HL-60 (cell line): ENCODE measurements at regions not wholly inside any gene's neighbourhood (a gene's known extent, or its start where the extent isn't known, plus 50 kb on each side); places are given as distances from the start of the nearest gene placed in this dataset.

Source experiments
- DNase-seq, 2 experiments: peaks; one replicate each; pipeline ENCODE4 v3.0.0-alpha.2; 2010 to 2020; ENCODE audit warnings: low read depth in 1 of 2, low spot score in 1 of 2
- H3K27ac ChIP-seq: fragments of 250-450 bp; sonication (Bioruptor Pico); replicated peaks from 2 replicates; pipeline ENCODE4 v1.5.1; 2020; ENCODE audit warnings: mild to moderate bottlenecking, moderate library complexity
- H3K27me3 ChIP-seq: fragments of 250-450 bp; sonication (Bioruptor Pico); 2 replicates; pipeline ENCODE4 v1.5.1; 2021; ENCODE audit warnings: mild to moderate bottlenecking, moderate library complexity; ENCODE audit not compliant: insufficient read depth, poor library complexity, severe bottlenecking
- H3K4me3 ChIP-seq: replicated peaks from 2 replicates; pipeline ENCODE4 v1.5.1; 2011; ENCODE audit warnings: mild to moderate bottlenecking, control low read depth, low read length; ENCODE audit not compliant: insufficient read depth
- GABPA ChIP-seq: IDR thresholded peaks from 2 replicates; pipeline ENCODE4 v1.6.1; 2012; ENCODE audit warnings: low read depth
- POLR2AphosphoS5 ChIP-seq: IDR thresholded peaks from 2 replicates; pipeline ENCODE4 v1.6.1; 2012; ENCODE audit warnings: low read depth
- SPI1 ChIP-seq: IDR thresholded peaks from 2 replicates; pipeline ENCODE4 v1.6.1; 2012; ENCODE audit warnings: low read depth, mild to moderate bottlenecking, borderline replicate concordance
- TF ChIP-seq, protein P1 (sequence below): IDR thresholded peaks from one replicate; pipeline ENCODE4 v1.5.1; 2011; ENCODE audit warnings: low read length, control low read depth, inconsistent platforms; ENCODE audit not compliant: insufficient read depth
- TF ChIP-seq, protein P2 (sequence below): IDR thresholded peaks from 2 replicates; pipeline ENCODE4 v1.6.1; 2012; ENCODE audit warnings: low read depth; ENCODE audit not compliant: insufficient replicate concordance

DNA sequence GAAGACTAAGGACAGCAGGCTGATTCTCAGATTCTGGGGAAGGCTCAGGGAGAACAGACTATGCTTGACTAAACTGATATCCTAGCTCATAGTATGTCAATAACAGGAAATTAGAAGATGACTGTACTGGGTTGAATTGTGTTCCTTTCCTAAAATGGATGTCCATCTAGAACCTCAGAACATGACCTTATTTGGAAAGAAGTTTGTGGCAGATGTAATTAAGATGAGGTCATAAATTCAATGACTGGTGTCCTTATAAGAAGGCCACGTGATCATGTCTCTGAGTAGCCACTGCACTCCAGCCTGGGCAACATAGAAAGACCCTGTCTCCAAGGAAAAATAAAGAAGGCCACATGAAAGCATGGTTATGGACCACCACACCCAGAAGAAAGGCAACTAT, 113.9 kb upstream of the STMND1 start:
- no peak overlapping the region for H3K4me3 ChIP-seq
- DNase-seq, result no peak
- H3K27ac ChIP-seq, result no peak overlapping the region
- TF ChIP-seq POLR2AphosphoS5 (no peak), GABPA (no peak), SPI1 (no peak)
- TF ChIP-seq, protein P1, sequence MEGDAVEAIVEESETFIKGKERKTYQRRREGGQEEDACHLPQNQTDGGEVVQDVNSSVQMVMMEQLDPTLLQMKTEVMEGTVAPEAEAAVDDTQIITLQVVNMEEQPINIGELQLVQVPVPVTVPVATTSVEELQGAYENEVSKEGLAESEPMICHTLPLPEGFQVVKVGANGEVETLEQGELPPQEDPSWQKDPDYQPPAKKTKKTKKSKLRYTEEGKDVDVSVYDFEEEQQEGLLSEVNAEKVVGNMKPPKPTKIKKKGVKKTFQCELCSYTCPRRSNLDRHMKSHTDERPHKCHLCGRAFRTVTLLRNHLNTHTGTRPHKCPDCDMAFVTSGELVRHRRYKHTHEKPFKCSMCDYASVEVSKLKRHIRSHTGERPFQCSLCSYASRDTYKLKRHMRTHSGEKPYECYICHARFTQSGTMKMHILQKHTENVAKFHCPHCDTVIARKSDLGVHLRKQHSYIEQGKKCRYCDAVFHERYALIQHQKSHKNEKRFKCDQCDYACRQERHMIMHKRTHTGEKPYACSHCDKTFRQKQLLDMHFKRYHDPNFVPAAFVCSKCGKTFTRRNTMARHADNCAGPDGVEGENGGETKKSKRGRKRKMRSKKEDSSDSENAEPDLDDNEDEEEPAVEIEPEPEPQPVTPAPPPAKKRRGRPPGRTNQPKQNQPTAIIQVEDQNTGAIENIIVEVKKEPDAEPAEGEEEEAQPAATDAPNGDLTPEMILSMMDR, result no peak
- TF ChIP-seq, protein P2, sequence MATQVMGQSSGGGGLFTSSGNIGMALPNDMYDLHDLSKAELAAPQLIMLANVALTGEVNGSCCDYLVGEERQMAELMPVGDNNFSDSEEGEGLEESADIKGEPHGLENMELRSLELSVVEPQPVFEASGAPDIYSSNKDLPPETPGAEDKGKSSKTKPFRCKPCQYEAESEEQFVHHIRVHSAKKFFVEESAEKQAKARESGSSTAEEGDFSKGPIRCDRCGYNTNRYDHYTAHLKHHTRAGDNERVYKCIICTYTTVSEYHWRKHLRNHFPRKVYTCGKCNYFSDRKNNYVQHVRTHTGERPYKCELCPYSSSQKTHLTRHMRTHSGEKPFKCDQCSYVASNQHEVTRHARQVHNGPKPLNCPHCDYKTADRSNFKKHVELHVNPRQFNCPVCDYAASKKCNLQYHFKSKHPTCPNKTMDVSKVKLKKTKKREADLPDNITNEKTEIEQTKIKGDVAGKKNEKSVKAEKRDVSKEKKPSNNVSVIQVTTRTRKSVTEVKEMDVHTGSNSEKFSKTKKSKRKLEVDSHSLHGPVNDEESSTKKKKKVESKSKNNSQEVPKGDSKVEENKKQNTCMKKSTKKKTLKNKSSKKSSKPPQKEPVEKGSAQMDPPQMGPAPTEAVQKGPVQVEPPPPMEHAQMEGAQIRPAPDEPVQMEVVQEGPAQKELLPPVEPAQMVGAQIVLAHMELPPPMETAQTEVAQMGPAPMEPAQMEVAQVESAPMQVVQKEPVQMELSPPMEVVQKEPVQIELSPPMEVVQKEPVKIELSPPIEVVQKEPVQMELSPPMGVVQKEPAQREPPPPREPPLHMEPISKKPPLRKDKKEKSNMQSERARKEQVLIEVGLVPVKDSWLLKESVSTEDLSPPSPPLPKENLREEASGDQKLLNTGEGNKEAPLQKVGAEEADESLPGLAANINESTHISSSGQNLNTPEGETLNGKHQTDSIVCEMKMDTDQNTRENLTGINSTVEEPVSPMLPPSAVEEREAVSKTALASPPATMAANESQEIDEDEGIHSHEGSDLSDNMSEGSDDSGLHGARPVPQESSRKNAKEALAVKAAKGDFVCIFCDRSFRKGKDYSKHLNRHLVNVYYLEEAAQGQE, result no peak
- H3K27me3 ChIP-seq, result peaks cover 5% of the 10 kb centered on the region

DNA sequence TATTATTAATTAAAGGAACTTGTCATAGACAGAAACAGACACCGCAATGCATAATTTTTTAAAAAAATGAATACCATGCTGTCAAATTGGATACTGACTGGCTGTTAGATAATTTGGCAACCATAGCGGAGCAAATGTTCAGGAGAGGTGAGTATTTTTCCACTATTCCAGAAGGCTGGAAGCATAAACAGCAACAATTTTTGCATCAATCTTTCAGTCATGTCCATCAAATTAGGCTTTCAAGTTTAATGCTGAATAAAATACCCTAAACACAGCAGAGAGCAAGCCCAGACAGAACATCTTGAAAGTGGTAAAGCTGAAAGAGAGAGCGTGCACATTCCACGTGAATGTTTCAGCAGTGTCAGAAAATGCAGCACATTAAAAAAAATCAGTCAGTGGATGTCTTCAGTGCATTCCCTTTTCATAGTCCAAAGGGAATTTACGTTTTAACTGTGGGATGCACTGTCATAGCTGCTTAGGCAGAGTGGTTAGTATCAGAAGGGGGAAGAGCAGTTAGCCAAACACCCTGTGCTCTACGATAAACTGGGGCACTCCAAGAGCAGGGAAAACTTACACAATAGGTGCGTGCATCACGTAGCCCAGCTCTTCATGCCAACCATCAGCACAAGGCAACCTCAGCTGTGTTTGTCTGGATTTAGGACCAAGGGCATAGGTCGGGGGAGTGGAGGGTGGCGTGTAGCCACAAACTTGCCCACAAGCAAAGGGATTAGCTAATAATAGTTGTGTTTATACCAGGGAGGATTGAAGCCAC, 116.2 kb upstream of the STMND1 start:
- Histone ChIP-seq H3K27ac (no peak overlapping the region), H3K4me3 (no peak overlapping the region), H3K27me3 (peaks cover 5% of the 10 kb centered on the region)
- no peak for DNase-seq
- no peak for TF ChIP-seq POLR2AphosphoS5
- TF ChIP-seq, protein P2, result no peak
- no peak for TF ChIP-seq GABPA

DNA sequence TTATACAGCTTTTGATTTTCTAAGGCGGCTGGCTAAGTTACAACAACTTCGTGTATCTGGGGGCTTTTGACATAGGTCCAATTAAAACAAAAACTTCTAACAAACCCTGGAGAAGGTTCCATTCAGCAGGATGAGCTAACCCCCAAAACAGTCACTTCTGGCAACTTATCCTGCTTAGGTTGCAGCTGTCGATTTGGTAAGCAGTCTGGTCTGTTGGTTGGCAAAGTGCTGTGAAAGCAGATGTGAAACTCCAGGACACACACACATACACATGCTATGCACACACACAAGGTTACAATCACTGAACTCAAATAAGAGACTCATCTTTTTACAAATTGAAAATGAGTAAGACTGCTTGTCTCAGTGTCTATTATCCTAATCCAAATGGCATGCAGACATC, 119.0 kb upstream of the STMND1 start:
- H3K27ac ChIP-seq, result no peak overlapping the region
- no peak overlapping the region for H3K4me3 ChIP-seq
- DNase-seq, result no peak
- peaks cover 5% of the 10 kb centered on the region for H3K27me3 ChIP-seq
- TF ChIP-seq, protein P2, result no peak
- TF ChIP-seq, protein P1, result no peak
- TF ChIP-seq GABPA (no peak), SPI1 (no peak), POLR2AphosphoS5 (no peak)
